Breast epithelium (tissue), 4 donors: ENCODE measurements at regions not wholly inside any gene's neighbourhood (a gene's known extent, or its start where the extent isn't known, plus 50 kb on each side); places are given as distances from the start of the nearest gene placed in this dataset.

Source experiments
- DNase-seq, 2 donors: peaks; one replicate each; pipeline ENCODE4 v3.0.0-alpha.2; 2019; ENCODE audit warnings: low spot score in 2 of 2
- H3K27ac ChIP-seq, 2 donors: fragments of 200-600 bp; sonication (generic) in 1 of 2; one replicate each; pipeline ENCODE4 v1.5.1; 2016 to 2019; ENCODE audit warnings: mild to moderate bottlenecking in 1 of 2
- H3K27me3 ChIP-seq, 2 donors: fragments of 200-600 bp; sonication (generic) in 1 of 2; one replicate each; pipeline versions ENCODE4 v1.5.1 to v1.6.0; 2017 to 2019; ENCODE audit warnings: control low read depth in 1 of 2, mild to moderate bottlenecking in 1 of 2
- H3K36me3 ChIP-seq: fragments of 200-600 bp; one replicate; pipeline ENCODE4 v1.5.1; 2019
- H3K4me1 ChIP-seq, 2 donors: fragments of 200-600 bp; sonication (generic); one replicate each; pipeline ENCODE4 v1.5.1; 2016 to 2019; ENCODE audit warnings: control low read depth in 1 of 2
- H3K4me3 ChIP-seq, 3 donors: fragments of 200-600 bp; sonication (generic); 1 replicate in 2 of 3; 2 replicates in 1 of 3; pipeline ENCODE4 v1.5.1; 2016 to 2019; ENCODE audit warnings: mild to moderate bottlenecking in 3 of 3, moderate library complexity in 2 of 3
- H3K9me3 ChIP-seq, 2 donors: fragments of 200-600 bp; sonication (generic) in 1 of 2; one replicate each; pipeline ENCODE4 v1.5.1; 2016 to 2019; ENCODE audit warnings: control low read depth in 1 of 2
- POLR2A ChIP-seq: fragments of 450-650 bp; IDR thresholded peaks from one replicate; pipeline ENCODE4 v1.6.1; 2016; ENCODE audit warnings: antibody characterized with exemption, mild to moderate bottlenecking, moderate library complexity
- POLR2AphosphoS5 ChIP-seq, 3 donors: sonication (generic); formaldehyde crosslinking; IDR thresholded peaks; one replicate each; pipeline ENCODE4 v1.6.1; 2017; ENCODE audit warnings: antibody characterized with exemption in 3 of 3
- intact Hi-C: fragments of 100-400 bp; cut with DNase I; formaldehyde crosslinking; loops from one replicate; pipeline ENCODE4 v1.15.1; 2023; ENCODE audit warnings: low total_unique reads
- TF ChIP-seq, protein P1 (sequence below), 3 donors: fragments of 450-650 bp; IDR thresholded peaks; one replicate each; pipeline ENCODE4 v1.5.1; 2016 to 2017; ENCODE audit warnings: antibody characterized with exemption in 3 of 3, mild to moderate bottlenecking in 3 of 3, moderate library complexity in 3 of 3

DNA sequence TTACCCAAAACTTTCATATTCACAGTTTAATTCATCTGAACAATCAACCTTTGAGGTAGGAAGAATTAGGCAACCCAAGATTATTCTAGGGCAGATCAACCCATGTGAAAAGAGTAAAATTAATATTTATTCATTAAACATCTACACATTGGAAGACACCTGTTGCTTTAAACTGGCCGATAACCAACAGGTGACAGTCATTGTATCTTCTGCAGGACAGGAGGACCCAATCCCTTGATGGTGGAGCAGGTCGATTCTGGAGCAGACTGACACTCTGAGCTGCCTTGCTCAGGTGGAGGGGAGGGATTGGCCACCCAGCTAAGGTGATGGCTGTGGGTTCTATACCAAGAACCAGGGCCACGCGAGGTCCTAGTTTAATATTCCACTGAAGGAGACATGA lies 230.3 kb downstream of the OSR1 start:
- TF ChIP-seq POLR2AphosphoS5 (IDR thresholded peaks at IDR 0.05) (no peak), POLR2A (no peak)
- TF ChIP-seq, protein P1, sequence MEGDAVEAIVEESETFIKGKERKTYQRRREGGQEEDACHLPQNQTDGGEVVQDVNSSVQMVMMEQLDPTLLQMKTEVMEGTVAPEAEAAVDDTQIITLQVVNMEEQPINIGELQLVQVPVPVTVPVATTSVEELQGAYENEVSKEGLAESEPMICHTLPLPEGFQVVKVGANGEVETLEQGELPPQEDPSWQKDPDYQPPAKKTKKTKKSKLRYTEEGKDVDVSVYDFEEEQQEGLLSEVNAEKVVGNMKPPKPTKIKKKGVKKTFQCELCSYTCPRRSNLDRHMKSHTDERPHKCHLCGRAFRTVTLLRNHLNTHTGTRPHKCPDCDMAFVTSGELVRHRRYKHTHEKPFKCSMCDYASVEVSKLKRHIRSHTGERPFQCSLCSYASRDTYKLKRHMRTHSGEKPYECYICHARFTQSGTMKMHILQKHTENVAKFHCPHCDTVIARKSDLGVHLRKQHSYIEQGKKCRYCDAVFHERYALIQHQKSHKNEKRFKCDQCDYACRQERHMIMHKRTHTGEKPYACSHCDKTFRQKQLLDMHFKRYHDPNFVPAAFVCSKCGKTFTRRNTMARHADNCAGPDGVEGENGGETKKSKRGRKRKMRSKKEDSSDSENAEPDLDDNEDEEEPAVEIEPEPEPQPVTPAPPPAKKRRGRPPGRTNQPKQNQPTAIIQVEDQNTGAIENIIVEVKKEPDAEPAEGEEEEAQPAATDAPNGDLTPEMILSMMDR (IDR thresholded peaks at IDR 0.05), result no peak
- Histone ChIP-seq H3K36me3 (no peaks in the 10 kb centered on the region), H3K4me1 (no peaks in the 10 kb centered on the region), H3K4me3 (no peak overlapping the region), H3K9me3 (no peaks in the 10 kb centered on the region), H3K27ac (no peak overlapping the region), H3K27me3 (no peaks in the 10 kb centered on the region)
- DNase-seq, result no peak
- intact Hi-C loops, result no loop called here

DNA sequence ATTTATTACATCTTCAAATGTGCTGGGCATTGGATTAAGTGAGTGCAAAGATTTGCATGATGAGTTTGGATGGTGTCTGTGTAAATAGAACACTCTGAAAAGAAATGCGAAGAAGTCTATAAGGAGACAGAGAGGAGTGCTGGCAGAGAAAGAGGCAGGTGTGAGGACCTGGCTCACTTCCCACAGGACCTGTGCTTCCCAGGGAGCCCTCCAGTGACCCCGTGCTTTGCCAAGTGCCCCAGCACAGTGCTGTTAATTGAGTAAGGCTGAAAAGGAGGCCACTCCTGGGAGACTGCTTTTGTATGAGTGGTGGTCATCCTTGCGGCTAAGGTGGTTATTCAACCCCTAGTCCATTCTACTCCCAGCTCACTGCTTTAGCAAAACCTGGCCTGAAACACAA lies 230.8 kb downstream of the OSR1 start:
- H3K27ac ChIP-seq, result no peak overlapping the region
- no peaks in the 10 kb centered on the region for H3K27me3 ChIP-seq
- H3K4me1 ChIP-seq, result no peaks in the 10 kb centered on the region
- no peak overlapping the region for H3K4me3 ChIP-seq
- H3K36me3 ChIP-seq, result no peaks in the 10 kb centered on the region
- TF ChIP-seq, protein P1 (IDR thresholded peaks at IDR 0.05), result no peak
- TF ChIP-seq POLR2AphosphoS5 (IDR thresholded peaks at IDR 0.05) (no peak), POLR2A (no peak)
- no peaks in the 10 kb centered on the region for H3K9me3 ChIP-seq
- no peak for DNase-seq
- intact Hi-C loops, result no loop called here

DNA sequence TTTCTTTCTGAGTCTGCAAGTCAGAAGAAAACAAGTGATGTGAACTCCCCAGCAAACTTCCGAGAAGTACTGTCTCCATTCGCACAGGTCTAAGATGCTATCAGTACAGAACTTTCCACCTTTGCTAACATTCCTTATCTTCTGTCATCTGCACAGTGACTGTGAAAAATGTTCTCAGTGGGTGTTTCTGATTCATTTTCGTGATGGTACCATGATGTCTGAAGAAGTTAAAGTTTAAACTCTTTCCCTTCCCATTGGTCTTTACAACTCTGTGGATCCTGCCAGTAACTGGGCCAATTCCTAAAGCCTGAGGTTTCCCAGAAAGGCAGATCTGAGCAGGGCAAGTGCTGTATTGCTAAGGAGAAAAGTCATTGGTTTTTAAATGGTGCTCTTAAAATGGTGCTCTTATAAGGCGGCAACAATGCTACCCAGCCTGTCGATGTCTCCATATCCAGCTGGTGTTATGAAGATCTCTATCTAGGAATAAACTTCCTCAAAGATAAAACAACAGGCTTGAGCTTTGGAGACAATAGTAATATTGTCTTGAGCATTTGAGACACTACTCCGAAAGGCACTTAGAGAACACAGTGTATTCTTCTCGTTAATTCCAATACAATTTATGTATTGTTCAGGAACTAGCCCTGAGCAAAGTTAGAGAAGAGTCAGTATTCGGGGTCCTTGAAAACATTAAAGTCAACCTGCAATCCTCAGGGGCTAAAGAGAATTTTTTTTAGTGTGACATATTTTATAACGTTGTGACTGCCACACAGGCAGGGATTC lies 232.3 kb downstream of the OSR1 start:
- H3K27me3 ChIP-seq, result no peaks in the 10 kb centered on the region
- intact Hi-C loops, result no loop called here
- no peaks in the 10 kb centered on the region for H3K4me1 ChIP-seq
- H3K27ac ChIP-seq, result peak overlapping the region in 1 of 2 donors; percentile 34
- H3K36me3 ChIP-seq, result no peaks in the 10 kb centered on the region
- DNase-seq, result no peak
- H3K4me3 ChIP-seq, result no peak overlapping the region
- no peak for TF ChIP-seq POLR2AphosphoS5 (IDR thresholded peaks at IDR 0.05)
- no peak for TF ChIP-seq POLR2A
- TF ChIP-seq, protein P1 (IDR thresholded peaks at IDR 0.05), result no peak
- no peaks in the 10 kb centered on the region for H3K9me3 ChIP-seq

DNA sequence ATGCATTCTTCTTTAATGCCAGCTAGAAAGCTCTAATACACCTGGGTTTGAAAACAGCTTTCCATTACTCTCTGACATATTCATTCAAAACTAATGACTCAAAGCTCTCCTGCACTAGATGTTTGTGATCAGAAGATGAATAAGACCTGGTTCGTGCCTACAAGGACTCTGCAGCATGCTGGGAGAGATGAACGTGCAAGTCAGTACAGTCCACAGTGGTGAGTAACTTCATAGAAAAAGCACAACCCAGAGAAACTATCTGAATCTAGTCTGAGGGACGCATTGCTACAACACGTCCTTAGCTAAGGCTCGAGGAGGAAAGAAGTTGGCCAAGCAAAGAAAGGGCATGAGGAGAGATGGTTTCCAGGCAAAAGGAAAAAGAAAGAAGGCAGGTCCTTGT lies 234.3 kb downstream of the OSR1 start:
- no peak for DNase-seq
- Histone ChIP-seq H3K36me3 (no peaks in the 10 kb centered on the region), H3K4me3 (no peak overlapping the region)

DNA sequence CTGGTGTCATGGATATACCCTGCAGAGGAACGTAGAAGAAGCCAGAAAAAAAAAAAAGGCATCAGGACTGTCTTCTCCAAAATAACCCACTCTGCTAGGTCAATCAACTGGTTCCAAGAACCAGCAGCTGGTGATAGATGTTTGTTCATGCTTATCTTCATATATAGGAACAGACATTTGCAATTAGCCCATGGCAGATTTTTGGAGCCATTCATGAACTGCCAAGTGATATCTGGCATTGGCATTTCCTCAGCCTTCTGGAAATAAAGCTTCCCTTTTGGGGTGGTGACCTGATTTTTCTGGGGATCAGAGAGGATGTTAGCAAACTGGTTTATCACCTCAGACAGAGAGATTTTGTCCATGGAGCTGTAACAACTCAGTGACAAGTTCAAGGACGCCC lies 234.9 kb downstream of the OSR1 start:
- no peaks in the 10 kb centered on the region for H3K9me3 ChIP-seq
- no peak overlapping the region for H3K4me3 ChIP-seq
- H3K36me3 ChIP-seq, result no peaks in the 10 kb centered on the region
- no peak overlapping the region for H3K27ac ChIP-seq
- no peaks in the 10 kb centered on the region for H3K27me3 ChIP-seq
- TF ChIP-seq POLR2AphosphoS5 (IDR thresholded peaks at IDR 0.05) (no peak), POLR2A (no peak)
- TF ChIP-seq, protein P1 (IDR thresholded peaks at IDR 0.05), result no peak
- H3K4me1 ChIP-seq, result no peaks in the 10 kb centered on the region
- intact Hi-C loops, result loop anchor here (5.0 kb wide), 1 partner anchor 864 kb away; no protein-coding TSS in a partner anchor
- no peak for DNase-seq

More for the DNA sequence above, 234.3 kb downstream of the OSR1 start:
- Histone ChIP-seq H3K9me3 (no peaks in the 10 kb centered on the region), H3K27me3 (no peaks in the 10 kb centered on the region), H3K4me1 (no peaks in the 10 kb centered on the region), H3K27ac (no peak overlapping the region)
- TF ChIP-seq POLR2AphosphoS5 (IDR thresholded peaks at IDR 0.05) (no peak), POLR2A (no peak)
- TF ChIP-seq, protein P1 (IDR thresholded peaks at IDR 0.05), result no peak
- intact Hi-C loops, result loop anchor here (5.0 kb wide), 1 partner anchor 863 kb away; no protein-coding TSS in a partner anchor
